Stimulated activated CD4-positive, alpha-beta T cell treated with anti-CD3 and anti-CD28 coated beads, Interleukin-1b, Interleukin-23, amount 100 ng/mL, for 1 hour (primary cell): ENCODE measurements at regions not wholly inside any gene's neighbourhood (a gene's known extent, or its start where the extent isn't known, plus 50 kb on each side); places are given as distances from the start of the nearest gene placed in this dataset.

Experiments
- DNase-seq, 2 donors: peaks; one replicate each; pipeline ENCODE4 v3.0.0-alpha.2; 2020; ENCODE audit warnings: low read depth in 2 of 2

- no peak for DNase-seq
Observed at GRCh38 chr9:80648336-80648735, 1041.0 kb downstream of the TLE1 start.

- no peak for DNase-seq
Observed at GRCh38 chr9:80646211-80646610, 1043.1 kb downstream of the TLE1 start.

GRCh38 chr9:80644044-80644443 is 1045.3 kb downstream of the TLE1 start:
- no peak for DNase-seq

- no peak for DNase-seq
Observed at GRCh38 chr9:80635065-80635464, 1054.3 kb downstream of the TLE1 start.

GRCh38 chr9:80632041-80632440 is 1057.3 kb downstream of the TLE1 start:
- no peak for DNase-seq

- DNase-seq: no peak
Observed at GRCh38 chr9:80622508-80622907, 1050.7 kb downstream of the TLE4 start.

GRCh38 chr9:80619356-80619755 is 1047.6 kb downstream of the TLE4 start:
- no peak for DNase-seq

GRCh38 chr9:80615964-80616363 is 1044.2 kb downstream of the TLE4 start:
- DNase-seq: no peak

- DNase-seq: no peak
Observed at GRCh38 chr9:80605793-80606192, 1034.0 kb downstream of the TLE4 start.

GRCh38 chr9:80605129-80605528 is 1033.4 kb downstream of the TLE4 start:
- DNase-seq: no peak

GRCh38 chr9:80602291-80602690 is 1030.5 kb downstream of the TLE4 start:
- DNase-seq: no peak

GRCh38 chr9:80596579-80596978 is 1024.8 kb downstream of the TLE4 start:
- DNase-seq: no peak

- DNase-seq: no peak
Observed at GRCh38 chr9:80595192-80595591, 1023.4 kb downstream of the TLE4 start.

GRCh38 chr9:80592413-80592812 is 1020.6 kb downstream of the TLE4 start:
- no peak for DNase-seq

GRCh38 chr9:80586786-80587330 is 1015.1 kb downstream of the TLE4 start:
- no peak for DNase-seq

GRCh38 chr9:80571953-80572352 is 1000.2 kb downstream of the TLE4 start:
- no peak for DNase-seq

GRCh38 chr9:80569236-80569635 is 997.5 kb downstream of the TLE4 start:
- no peak for DNase-seq

GRCh38 chr9:80561526-80561925 is 989.8 kb downstream of the TLE4 start:
- no peak for DNase-seq

GRCh38 chr9:80560976-80561375 is 989.2 kb downstream of the TLE4 start:
- DNase-seq: no peak

- DNase-seq: no peak
Observed at GRCh38 chr9:80557256-80557655, 985.5 kb downstream of the TLE4 start.

GRCh38 chr9:80556631-80557030 is 984.9 kb downstream of the TLE4 start:
- no peak for DNase-seq

- DNase-seq: no peak
Observed at GRCh38 chr9:80555782-80556325, 984.1 kb downstream of the TLE4 start.

GRCh38 chr9:80554856-80555255 is 983.1 kb downstream of the TLE4 start:
- DNase-seq: no peak

- no peak for DNase-seq
Observed at GRCh38 chr9:80554301-80554700, 982.5 kb downstream of the TLE4 start.
